ENCODE measurements at regions not wholly inside any gene's neighbourhood (a gene's known extent, or its start where the extent isn't known, plus 50 kb on each side); places are given as distances from the start of the nearest gene placed in this dataset.
"Not testable (repeated sequence)": the region's sequence is repeated elsewhere in the genome, so short reads cannot be mapped to it uniquely, and the experiment has no call there.

DNA sequence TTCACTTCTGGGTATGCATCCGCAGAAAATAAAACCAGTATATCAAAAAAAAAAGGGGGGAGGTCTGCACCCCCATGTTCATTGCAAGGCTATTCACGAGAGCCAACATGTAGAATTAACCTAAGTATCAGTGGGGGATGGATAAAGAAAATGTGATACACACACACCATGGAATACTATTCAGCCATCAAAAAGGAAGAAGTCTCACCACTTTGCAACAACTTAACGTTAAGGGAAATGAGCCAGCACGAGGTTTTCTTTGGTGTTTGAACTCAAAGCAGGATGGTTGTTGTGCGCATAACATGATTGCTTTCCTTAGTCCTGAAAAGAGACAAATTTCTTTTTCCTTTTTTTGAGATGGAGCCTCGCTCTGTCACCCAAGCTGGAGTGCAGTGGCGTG lies 222.7 kb downstream of the SHOX start:
- peaks cover 22% of the 10 kb centered on the region for H3K4me1 Mint-ChIP-seq (ENCODE audit: low read depth)
- H3K27me3 Mint-ChIP-seq = peaks cover 8% of the 10 kb centered on the region
- H3K4me3 Mint-ChIP-seq (ENCODE audit: low read depth) = no peak overlapping the region
- H3K27ac Mint-ChIP-seq = no peak overlapping the region
- TF ChIP-seq CTCF (IDR thresholded peaks at IDR 0.05; ENCODE audit: unreplicated experiment) = no peak
- no peak for DNase-seq (ENCODE audit: low spot score, unreplicated experiment)
- H3K36me3 Mint-ChIP-seq (ENCODE audit: insufficient read depth) = no peaks in the 10 kb centered on the region
- H3K9me3 Mint-ChIP-seq (ENCODE audit: low read depth) = peaks cover 2% of the 10 kb centered on the region

DNA sequence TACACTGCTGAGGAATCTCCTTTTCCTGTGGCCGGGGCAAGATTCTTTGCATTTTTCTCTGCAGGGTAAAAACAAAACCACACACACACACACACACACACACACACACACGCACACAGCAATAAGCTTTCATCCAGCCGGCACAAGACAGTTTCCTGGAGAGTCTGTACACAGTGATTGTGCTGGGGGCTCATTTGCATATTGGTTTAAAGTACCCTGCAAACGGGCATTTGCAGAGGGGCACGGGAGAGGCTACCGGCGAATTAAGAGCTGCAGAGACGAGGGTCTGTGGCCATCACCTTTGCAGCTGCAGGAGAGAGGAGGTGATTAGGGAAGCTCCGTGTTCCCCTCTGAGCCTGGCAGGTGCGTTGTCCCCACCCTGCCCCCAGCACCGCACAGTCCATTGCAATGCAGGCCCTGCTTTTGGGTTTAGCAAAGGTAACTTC lies 219.9 kb downstream of the SHOX start:
- H3K4me3 Mint-ChIP-seq (ENCODE audit: low read depth) = peak overlapping the region; percentile 58

DNA sequence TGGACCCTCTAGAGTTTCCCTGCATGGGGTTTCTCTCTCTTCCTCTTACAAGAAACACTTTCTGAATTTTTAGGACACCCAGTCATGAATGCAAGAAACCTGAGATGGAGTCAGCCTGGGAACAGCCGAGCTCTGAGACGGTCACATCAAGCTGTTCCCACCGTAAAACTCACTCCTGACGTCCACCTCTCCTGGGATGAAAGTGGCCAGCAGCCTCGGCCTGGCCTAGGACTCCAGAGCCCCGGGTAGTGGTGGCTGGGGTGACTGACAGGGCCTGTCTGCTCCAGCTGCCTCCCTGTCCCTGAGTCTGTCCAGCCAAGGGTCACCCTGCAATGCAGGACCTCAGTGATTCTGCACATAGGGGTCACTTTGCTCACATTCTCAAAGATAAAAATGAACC lies 217.8 kb downstream of the SHOX start:
- Mint-ChIP-seq H3K9me3 (ENCODE audit: low read depth) (peaks cover 2% of the 10 kb centered on the region), H3K4me3 (ENCODE audit: low read depth) (no peak overlapping the region), H3K27me3 (no peaks in the 10 kb centered on the region), H3K36me3 (ENCODE audit: insufficient read depth) (no peaks in the 10 kb centered on the region), H3K27ac (no peak overlapping the region), H3K4me1 (ENCODE audit: low read depth) (peaks cover 24% of the 10 kb centered on the region)
- no peak for DNase-seq (ENCODE audit: low spot score, unreplicated experiment)
- TF ChIP-seq CTCF (IDR thresholded peaks at IDR 0.05; ENCODE audit: unreplicated experiment) = no peak

More for the DNA sequence above, 219.9 kb downstream of the SHOX start:
- DNase-seq (ENCODE audit: low spot score, unreplicated experiment) = no peak
- Mint-ChIP-seq H3K27me3 (peaks cover 4% of the 10 kb centered on the region), H3K36me3 (ENCODE audit: insufficient read depth) (no peaks in the 10 kb centered on the region), H3K4me1 (ENCODE audit: low read depth) (peaks cover 24% of the 10 kb centered on the region), H3K9me3 (ENCODE audit: low read depth) (peaks cover 2% of the 10 kb centered on the region), H3K27ac (peak overlapping the region; percentile 85)
- TF ChIP-seq CTCF (IDR thresholded peaks at IDR 0.05; ENCODE audit: unreplicated experiment) = no peak

DNA sequence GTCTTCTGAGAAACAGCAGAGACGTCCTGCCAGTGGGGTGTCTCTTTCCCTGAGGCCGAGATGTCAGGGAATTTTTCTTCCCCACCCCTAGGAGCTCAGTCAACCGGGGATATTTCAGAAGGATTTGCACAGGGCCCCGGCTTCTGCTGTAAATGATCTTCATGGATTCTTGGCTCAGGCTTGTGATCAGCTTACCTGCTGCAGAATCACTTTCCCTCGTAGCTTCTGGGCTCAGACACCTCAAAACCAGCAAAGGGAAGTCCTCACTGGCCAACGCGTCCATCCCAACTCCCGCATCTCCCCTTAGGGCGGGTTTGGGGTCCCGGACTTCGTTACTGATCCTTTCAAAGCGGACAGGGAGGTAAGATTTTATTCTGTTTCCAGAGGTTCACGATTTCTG lies 212.7 kb downstream of the SHOX start:
- DNase-seq (ENCODE audit: low spot score, unreplicated experiment) = no peak
- Mint-ChIP-seq H3K27me3 (peaks cover 8% of the 10 kb centered on the region), H3K4me3 (ENCODE audit: low read depth) (no peak overlapping the region), H3K36me3 (ENCODE audit: insufficient read depth) (no peaks in the 10 kb centered on the region), H3K27ac (no peak overlapping the region), H3K9me3 (ENCODE audit: low read depth) (no peaks in the 10 kb centered on the region), H3K4me1 (ENCODE audit: low read depth) (peaks cover 2% of the 10 kb centered on the region)
- TF ChIP-seq CTCF (IDR thresholded peaks at IDR 0.05; ENCODE audit: unreplicated experiment) = no peak

DNA sequence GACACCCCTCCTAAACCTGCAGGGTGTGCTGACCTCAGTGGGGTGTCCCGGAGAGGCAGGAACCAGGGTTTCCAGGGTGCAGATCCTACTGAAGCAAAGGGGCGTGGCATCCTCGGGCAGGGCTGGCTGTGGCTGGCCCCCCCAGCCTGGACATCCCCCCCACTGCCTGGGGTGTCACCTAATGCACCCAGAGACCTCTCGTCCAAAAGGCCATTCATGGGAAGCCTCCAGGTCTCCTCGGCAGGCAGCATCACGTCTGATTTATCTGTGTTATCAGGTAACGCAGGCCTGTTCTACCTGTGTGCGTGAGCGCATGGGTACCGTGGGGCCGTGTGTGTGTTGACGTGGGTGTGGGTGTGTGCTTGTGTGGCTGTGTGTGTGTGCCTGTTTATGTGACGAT lies 210.0 kb downstream of the SHOX start:
- H3K4me1 Mint-ChIP-seq (ENCODE audit: low read depth) = no peaks in the 10 kb centered on the region
- H3K9me3 Mint-ChIP-seq (ENCODE audit: low read depth) = peaks cover 5% of the 10 kb centered on the region
- no peaks in the 10 kb centered on the region for H3K36me3 Mint-ChIP-seq (ENCODE audit: insufficient read depth)
- no peak for TF ChIP-seq CTCF (IDR thresholded peaks at IDR 0.05; ENCODE audit: unreplicated experiment)
- no peak for DNase-seq (ENCODE audit: low spot score, unreplicated experiment)
- H3K27me3 Mint-ChIP-seq = peaks cover 8% of the 10 kb centered on the region
- H3K27ac Mint-ChIP-seq = peak overlapping the region; percentile 62
- no peak overlapping the region for H3K4me3 Mint-ChIP-seq (ENCODE audit: low read depth)

- not testable (repeated sequence) for H3K9me3 Mint-ChIP-seq (ENCODE audit: low read depth); H3K27ac Mint-ChIP-seq; H3K4me3 Mint-ChIP-seq (ENCODE audit: low read depth); H3K4me1 Mint-ChIP-seq (ENCODE audit: low read depth); H3K27me3 Mint-ChIP-seq; H3K36me3 Mint-ChIP-seq (ENCODE audit: insufficient read depth); DNase-seq (ENCODE audit: low spot score, unreplicated experiment)
Observed at GRCh38 chrX:838666-839065, 208.1 kb downstream of the SHOX start.

DNA sequence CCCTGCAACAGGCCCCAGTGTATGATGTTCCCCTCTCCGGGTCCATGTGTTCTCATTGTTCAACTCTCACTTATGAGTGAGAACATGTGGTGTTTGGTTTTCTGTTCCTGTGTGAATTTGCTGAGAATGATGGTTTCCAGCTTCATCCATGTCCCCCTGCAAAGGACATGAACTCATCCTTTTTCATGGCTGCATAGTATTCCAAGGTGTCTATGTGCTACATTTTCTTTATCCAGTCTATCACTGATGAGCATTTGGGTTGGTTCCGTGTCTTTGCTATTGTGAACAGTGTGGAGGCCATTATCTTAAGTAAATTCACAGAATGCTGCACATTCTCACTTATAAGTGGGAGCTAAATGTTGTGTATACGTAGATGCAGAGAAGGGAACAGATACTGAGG lies 205.3 kb downstream of the SHOX start:
- not testable (repeated sequence) for DNase-seq (ENCODE audit: low spot score, unreplicated experiment); H3K4me3 Mint-ChIP-seq (ENCODE audit: low read depth); H3K27ac Mint-ChIP-seq; H3K9me3 Mint-ChIP-seq (ENCODE audit: low read depth); H3K36me3 Mint-ChIP-seq (ENCODE audit: insufficient read depth); H3K27me3 Mint-ChIP-seq; H3K4me1 Mint-ChIP-seq (ENCODE audit: low read depth)
